ENCODE measurements at regions not wholly inside any gene's neighbourhood (a gene's known extent, or its start where the extent isn't known, plus 50 kb on each side); places are given as distances from the start of the nearest gene placed in this dataset.

GRCh38 chr11:93067881-93068390 lies 98.5 kb downstream of the MTNR1B start:
- no peaks in the 10 kb centered on the region for H3K36me3 ChIP-seq (replicated peaks in 1 of 2; ENCODE audit: control insufficient read depth in 2 of 2, insufficient read depth in 2 of 2, low read length in 2 of 2)
- H3K27ac ChIP-seq (replicated peaks; ENCODE audit: low read length): no peak overlapping the region
- peaks cover 3 to 4% of the 10 kb centered on the region in 2 donors for H3K4me1 ChIP-seq (ENCODE audit: control insufficient read depth in 2 of 2, insufficient read depth in 1 of 2, low read depth in 1 of 2, low read length in 2 of 2)
- H4K91ac ChIP-seq (ENCODE audit: low read depth, low read length, poor library complexity): no peak overlapping the region
- no peak overlapping the region for H3K4ac ChIP-seq (ENCODE audit: low read length)
- no peak overlapping the region for H2AFZ ChIP-seq (ENCODE audit: low read length)
- no peak overlapping the region for H2AK5ac ChIP-seq (ENCODE audit: low read depth, low read length)
- H3K9me3 ChIP-seq (replicated peaks in 1 of 2; ENCODE audit: control insufficient read depth in 2 of 2, insufficient read depth in 1 of 2, low read depth in 1 of 2, low read length in 2 of 2): peaks cover 0 to 1% of the 10 kb centered on the region in 2 donors
- H3K23ac ChIP-seq (ENCODE audit: low read depth, low read length, poor library complexity): no peak overlapping the region
- H2BK5ac ChIP-seq (ENCODE audit: low read length): no peak overlapping the region
- no peak overlapping the region for H3K4me3 ChIP-seq (ENCODE audit: low read length in 2 of 2)
- H3K79me1 ChIP-seq (ENCODE audit: low read depth, low read length): no peaks in the 10 kb centered on the region
- no peak overlapping the region for H3K4me2 ChIP-seq (ENCODE audit: insufficient read depth, low read length, poor library complexity, severe bottlenecking)
- H2BK120ac ChIP-seq (ENCODE audit: low read depth, low read length): no peak overlapping the region
- no peaks in the 10 kb centered on the region for H3K27me3 ChIP-seq (ENCODE audit: control insufficient read depth in 3 of 3, insufficient read depth in 3 of 3, low read depth in 1 of 3, low read length in 3 of 3)
- no peak overlapping the region for H3K18ac ChIP-seq (ENCODE audit: low read length)
- H3K14ac ChIP-seq (ENCODE audit: low read length): no peak overlapping the region
- no peak overlapping the region for H4K8ac ChIP-seq (ENCODE audit: low read depth, low read length)
- no peak for DNase-seq (ENCODE audit: low spot score)
- H3K9ac ChIP-seq (ENCODE audit: low read depth, low read length, poor library complexity): no peak overlapping the region
- H2BK15ac ChIP-seq (ENCODE audit: low read length): no peak overlapping the region
- no peak overlapping the region for H2BK12ac ChIP-seq (ENCODE audit: low read length)

DNA sequence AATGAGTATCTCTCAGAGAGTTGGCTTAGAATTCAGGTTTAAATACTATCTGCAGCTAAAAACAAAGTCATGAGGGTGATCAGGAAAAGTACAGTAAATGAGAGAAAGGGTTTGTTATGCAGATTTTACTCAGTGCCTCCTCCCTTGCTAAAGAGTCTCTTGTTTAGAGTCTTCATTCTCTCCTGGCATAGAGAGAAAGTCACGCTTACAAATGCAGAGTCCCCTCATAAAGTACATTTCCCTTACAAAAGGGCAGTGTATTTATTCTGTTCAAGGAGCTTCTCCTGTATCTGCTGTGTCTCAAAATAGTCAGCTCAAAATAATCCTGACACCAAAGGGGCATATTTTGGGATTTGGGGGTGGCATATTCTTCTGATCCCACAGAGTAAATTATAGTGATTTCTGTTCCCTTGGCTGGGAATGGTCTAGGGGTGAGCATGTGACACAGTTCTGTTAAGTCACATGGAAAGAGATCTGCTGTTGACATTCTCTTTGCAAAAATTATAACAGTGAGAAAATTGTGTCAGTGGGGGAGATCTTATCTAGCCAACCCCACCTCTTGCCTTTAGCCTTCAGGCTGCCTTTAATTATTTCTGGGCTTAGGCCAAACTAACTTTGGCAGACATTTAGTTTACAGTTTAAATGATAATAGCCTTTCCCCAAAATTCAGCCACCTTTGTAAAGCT lies 102.9 kb downstream of the MTNR1B start:
- no peaks in the 10 kb centered on the region for H3K79me1 ChIP-seq (ENCODE audit: low read depth, low read length)
- no peak overlapping the region for H3K23ac ChIP-seq (ENCODE audit: low read depth, low read length, poor library complexity)
- no peak overlapping the region for H3K14ac ChIP-seq (ENCODE audit: low read length)
- H4K91ac ChIP-seq (ENCODE audit: low read depth, low read length, poor library complexity): no peak overlapping the region
- no peak overlapping the region for H2AK5ac ChIP-seq (ENCODE audit: low read depth, low read length)
- H3K36me3 ChIP-seq (replicated peaks in 1 of 2; ENCODE audit: control insufficient read depth in 2 of 2, insufficient read depth in 2 of 2, low read length in 2 of 2): no peaks in the 10 kb centered on the region
- no peak overlapping the region for H2BK120ac ChIP-seq (ENCODE audit: low read depth, low read length)
- H2BK15ac ChIP-seq (ENCODE audit: low read length): no peak overlapping the region
- H3K27ac ChIP-seq (replicated peaks; ENCODE audit: low read length): no peak overlapping the region
- H3K4ac ChIP-seq (ENCODE audit: low read length): no peak overlapping the region
- no peak for DNase-seq (ENCODE audit: low spot score)
- H3K4me1 ChIP-seq (ENCODE audit: control insufficient read depth in 2 of 2, insufficient read depth in 1 of 2, low read depth in 1 of 2, low read length in 2 of 2): peaks cover 3 to 7% of the 10 kb centered on the region in 2 donors
- WGBS, 2 donors (ENCODE audit: extremely low coverage in 2 of 2, insufficient read length in 2 of 2, insufficient replicate concordance in 1 of 2): no CpG with 5 or more reads among the region's 1 CpG
- H3K9ac ChIP-seq (ENCODE audit: low read depth, low read length, poor library complexity): no peak overlapping the region
- H4K8ac ChIP-seq (ENCODE audit: low read depth, low read length): no peak overlapping the region
- peaks cover 0 to 5% of the 10 kb centered on the region in 2 donors for H3K9me3 ChIP-seq (replicated peaks in 1 of 2; ENCODE audit: control insufficient read depth in 2 of 2, insufficient read depth in 1 of 2, low read depth in 1 of 2, low read length in 2 of 2)
- no peak overlapping the region for H3K4me2 ChIP-seq (ENCODE audit: insufficient read depth, low read length, poor library complexity, severe bottlenecking)
- no peak overlapping the region for H2BK5ac ChIP-seq (ENCODE audit: low read length)
- H2BK12ac ChIP-seq (ENCODE audit: low read length): no peak overlapping the region
- no peak overlapping the region for H3K4me3 ChIP-seq (ENCODE audit: low read length in 2 of 2)
- H2AFZ ChIP-seq (ENCODE audit: low read length): no peak overlapping the region
- no peak overlapping the region for H3K18ac ChIP-seq (ENCODE audit: low read length)
- H3K27me3 ChIP-seq (ENCODE audit: control insufficient read depth in 3 of 3, insufficient read depth in 3 of 3, low read depth in 1 of 3, low read length in 3 of 3): no peaks in the 10 kb centered on the region

DNA sequence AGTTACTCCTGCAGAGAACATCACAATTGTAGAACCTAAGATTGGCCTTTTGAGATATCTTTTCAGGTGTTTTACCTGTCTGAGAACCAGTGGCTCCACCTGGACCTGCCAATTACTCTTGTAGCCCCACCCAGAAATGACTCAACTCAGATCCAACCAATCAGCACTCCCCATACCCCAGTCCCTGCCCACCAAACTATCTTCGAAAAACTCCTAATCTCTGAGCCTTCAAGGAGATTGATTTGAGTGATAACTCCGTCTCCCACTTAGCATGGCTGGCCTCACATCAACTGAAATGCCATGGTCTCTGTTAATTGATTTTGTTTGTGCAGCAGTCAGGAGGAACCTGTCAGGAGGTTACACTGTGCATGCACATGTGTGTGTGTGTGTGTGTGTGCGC lies 103.6 kb downstream of the MTNR1B start:
- no CpG with 5 or more reads among the region's 3 CpGs for WGBS, 2 donors (ENCODE audit: extremely low coverage in 2 of 2, insufficient read length in 2 of 2, insufficient replicate concordance in 1 of 2)
- H3K18ac ChIP-seq (ENCODE audit: low read length): no peak overlapping the region

DNA sequence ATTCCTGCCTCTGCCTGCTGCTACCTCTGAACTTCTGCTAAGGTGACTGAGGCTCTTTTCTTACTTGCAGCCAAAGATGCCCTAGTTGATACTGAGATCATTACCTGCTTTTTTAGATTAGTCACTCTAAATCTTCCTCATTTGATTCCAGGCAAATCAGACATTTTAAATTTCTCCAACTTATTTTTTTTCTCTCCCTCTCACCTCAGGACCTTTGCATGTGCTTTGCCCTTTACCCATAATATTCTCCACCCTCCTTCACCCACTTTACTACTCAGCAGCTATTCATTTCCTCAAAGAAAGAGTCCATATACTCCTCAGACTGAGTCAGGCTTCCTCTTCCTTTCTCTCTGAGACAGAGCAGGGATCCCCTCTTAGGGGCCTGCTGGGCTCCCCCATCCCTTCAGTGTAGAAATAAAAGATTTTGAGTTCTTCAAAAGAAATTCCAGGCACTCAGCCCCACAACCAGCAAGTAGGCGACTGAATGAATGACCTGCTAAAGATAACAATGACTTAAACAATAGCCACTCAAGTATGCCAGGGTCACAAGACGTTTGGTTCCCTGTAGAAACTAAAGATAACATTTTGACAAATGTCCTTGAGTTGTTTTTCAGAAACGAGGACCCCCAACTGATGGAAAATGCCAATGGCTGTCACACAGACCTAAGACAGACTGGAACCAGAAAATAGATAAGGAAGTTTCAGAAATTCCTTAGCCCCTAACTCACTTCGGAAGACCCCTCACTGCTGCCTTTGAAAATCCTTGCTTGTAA lies 104.2 kb downstream of the MTNR1B start:
- H3K36me3 ChIP-seq (replicated peaks in 1 of 2; ENCODE audit: control insufficient read depth in 2 of 2, insufficient read depth in 2 of 2, low read length in 2 of 2): no peaks in the 10 kb centered on the region
- no CpG with 5 or more reads among the region's 4 CpGs for WGBS, 2 donors (ENCODE audit: extremely low coverage in 2 of 2, insufficient read length in 2 of 2, insufficient replicate concordance in 1 of 2)
- no peak overlapping the region for H2AK5ac ChIP-seq (ENCODE audit: low read depth, low read length)
- no peak overlapping the region for H3K4ac ChIP-seq (ENCODE audit: low read length)
- H2BK120ac ChIP-seq (ENCODE audit: low read depth, low read length): no peak overlapping the region
- H3K27ac ChIP-seq (replicated peaks; ENCODE audit: low read length): peak overlapping the region; percentile 37
- H3K9me3 ChIP-seq (replicated peaks in 1 of 2; ENCODE audit: control insufficient read depth in 2 of 2, insufficient read depth in 1 of 2, low read depth in 1 of 2, low read length in 2 of 2): peaks cover 0 to 5% of the 10 kb centered on the region in 2 donors
- H3K79me1 ChIP-seq (ENCODE audit: low read depth, low read length): no peaks in the 10 kb centered on the region
- H3K14ac ChIP-seq (ENCODE audit: low read length): no peak overlapping the region
- DNase-seq (ENCODE audit: low spot score): no peak
- no peak overlapping the region for H2BK12ac ChIP-seq (ENCODE audit: low read length)
- H3K18ac ChIP-seq (ENCODE audit: low read length): no peak overlapping the region
- no peak overlapping the region for H2BK5ac ChIP-seq (ENCODE audit: low read length)
- H4K91ac ChIP-seq (ENCODE audit: low read depth, low read length, poor library complexity): no peak overlapping the region
- H4K8ac ChIP-seq (ENCODE audit: low read depth, low read length): no peak overlapping the region
- H3K9ac ChIP-seq (ENCODE audit: low read depth, low read length, poor library complexity): no peak overlapping the region
- H2BK15ac ChIP-seq (ENCODE audit: low read length): no peak overlapping the region
- H3K23ac ChIP-seq (ENCODE audit: low read depth, low read length, poor library complexity): no peak overlapping the region
- peaks cover 3 to 5% of the 10 kb centered on the region in 2 donors for H3K4me1 ChIP-seq (ENCODE audit: control insufficient read depth in 2 of 2, insufficient read depth in 1 of 2, low read depth in 1 of 2, low read length in 2 of 2)
- no peaks in the 10 kb centered on the region for H3K27me3 ChIP-seq (ENCODE audit: control insufficient read depth in 3 of 3, insufficient read depth in 3 of 3, low read depth in 1 of 3, low read length in 3 of 3)
- no peak overlapping the region for H3K4me3 ChIP-seq (ENCODE audit: low read length in 2 of 2)
- H3K4me2 ChIP-seq (ENCODE audit: insufficient read depth, low read length, poor library complexity, severe bottlenecking): no peak overlapping the region
- peak overlapping the region; percentile 14 for H2AFZ ChIP-seq (ENCODE audit: low read length)

More for the DNA sequence above, 103.6 kb downstream of the MTNR1B start:
- Histone ChIP-seq H3K4me1 (ENCODE audit: control insufficient read depth in 2 of 2, insufficient read depth in 1 of 2, low read depth in 1 of 2, low read length in 2 of 2) (peaks cover 3 to 7% of the 10 kb centered on the region in 2 donors), H3K4me3 (ENCODE audit: low read length in 2 of 2) (no peak overlapping the region), H2BK120ac (ENCODE audit: low read depth, low read length) (no peak overlapping the region), H2BK12ac (ENCODE audit: low read length) (no peak overlapping the region), H3K79me1 (ENCODE audit: low read depth, low read length) (no peaks in the 10 kb centered on the region), H4K8ac (ENCODE audit: low read depth, low read length) (no peak overlapping the region), H3K36me3 (replicated peaks in 1 of 2; ENCODE audit: control insufficient read depth in 2 of 2, insufficient read depth in 2 of 2, low read length in 2 of 2) (no peaks in the 10 kb centered on the region), H3K9ac (ENCODE audit: low read depth, low read length, poor library complexity) (no peak overlapping the region), H3K9me3 (replicated peaks in 1 of 2; ENCODE audit: control insufficient read depth in 2 of 2, insufficient read depth in 1 of 2, low read depth in 1 of 2, low read length in 2 of 2) (peaks cover 0 to 5% of the 10 kb centered on the region in 2 donors), H3K27me3 (ENCODE audit: control insufficient read depth in 3 of 3, insufficient read depth in 3 of 3, low read depth in 1 of 3, low read length in 3 of 3) (no peaks in the 10 kb centered on the region), H3K14ac (ENCODE audit: low read length) (no peak overlapping the region), H4K91ac (ENCODE audit: low read depth, low read length, poor library complexity) (no peak overlapping the region), H3K23ac (ENCODE audit: low read depth, low read length, poor library complexity) (no peak overlapping the region), H3K4me2 (ENCODE audit: insufficient read depth, low read length, poor library complexity, severe bottlenecking) (no peak overlapping the region), H2BK15ac (ENCODE audit: low read length) (no peak overlapping the region), H3K4ac (ENCODE audit: low read length) (no peak overlapping the region), H2AK5ac (ENCODE audit: low read depth, low read length) (no peak overlapping the region), H2BK5ac (ENCODE audit: low read length) (no peak overlapping the region), H3K27ac (replicated peaks; ENCODE audit: low read length) (peak overlapping the region; percentile 9), H2AFZ (ENCODE audit: low read length) (no peak overlapping the region)
- DNase-seq (ENCODE audit: low spot score): no peak
